IMR-90 (cell line): ENCODE measurements at regions not wholly inside any gene's neighbourhood (a gene's known extent, or its start where the extent isn't known, plus 50 kb on each side); places are given as distances from the start of the nearest gene placed in this dataset.

Source experiments
- ATAC-seq: fragments of 200-7000 bp; cut with Tn5 transposase; 2 replicates; pipeline ENCODE4 v1.9.1; 2020; ENCODE audit warnings: low read depth, mild to moderate bottlenecking, moderate library complexity
- BruUV-seq: library from RNA; stranded (reverse); fragments of 400-500 nt; replicated peaks from 2 replicates; lab custom pipeline; 2021; lab: Mats Ljungman, UMichigan
- CTCF ChIA-PET: fragments of 300-600 bp; formaldehyde crosslinking; extraction: SDS; loops from one replicate; lab custom pipeline; 2021; ENCODE audit warnings: antibody characterized with exemption; lab: Yijun Ruan, JAX
- POLR2A ChIA-PET: fragments of 300-600 bp; sonication (Branson Sonifier 250); formaldehyde crosslinking; loops from one replicate; lab custom pipeline; 2022; ENCODE audit warnings: antibody characterized with exemption; ENCODE audit not compliant: unreplicated experiment; lab: Charles Lee
- DNase-seq: peaks from one replicate; pipeline ENCODE4 v3.0.0; 2013
- H2AFZ ChIP-seq: replicated peaks from 2 replicates; pipeline ENCODE3; 2013; ENCODE audit warnings: low read length, mild to moderate bottlenecking; ENCODE audit not compliant: poor library complexity
- H2AK5ac ChIP-seq: 2 replicates; pipeline ENCODE4 v1.6.1; 2013; ENCODE audit warnings: low read depth, low read length, inconsistent platforms
- H2AK9ac ChIP-seq: replicated peaks from 2 replicates; pipeline ENCODE3; 2013; ENCODE audit warnings: mild to moderate bottlenecking, low read depth, low read length, moderate library complexity; ENCODE audit not compliant: poor library complexity
- H2BK120ac ChIP-seq: 2 replicates; pipeline ENCODE4 v1.6.1; 2013; ENCODE audit warnings: low read depth, low read length, inconsistent platforms
- H2BK15ac ChIP-seq: 3 replicates; pipeline ENCODE4 v1.6.1; 2013; ENCODE audit warnings: low read depth, low read length, inconsistent platforms
- H2BK20ac ChIP-seq: 2 replicates; pipeline ENCODE4 v1.6.1; 2013; ENCODE audit warnings: low read depth, mild to moderate bottlenecking, inconsistent platforms, low read length, moderate library complexity
- H2BK5ac ChIP-seq: 2 replicates; pipeline ENCODE4 v1.6.1; 2013; ENCODE audit warnings: mild to moderate bottlenecking, low read depth, low read length, inconsistent platforms; ENCODE audit not compliant: poor library complexity, severe bottlenecking
- H3K14ac ChIP-seq: replicated peaks from 2 replicates; pipeline ENCODE4 v1.6.1; 2013; ENCODE audit warnings: low read depth, low read length, inconsistent platforms
- H3K18ac ChIP-seq: 2 replicates; pipeline ENCODE4 v1.6.1; 2013; ENCODE audit warnings: low read depth, low read length, control low read depth
- H3K23ac ChIP-seq: 2 replicates; pipeline ENCODE4 v1.6.1; 2013; ENCODE audit warnings: low read depth, low read length, inconsistent platforms
- H3K27ac ChIP-seq: 2 replicates; pipeline ENCODE4 v1.5.1; 2013; ENCODE audit warnings: mild to moderate bottlenecking, control low read depth, low read length; ENCODE audit not compliant: insufficient read depth
- H3K27me3 ChIP-seq: 2 replicates; pipeline ENCODE4 v1.6.1; 2013; ENCODE audit warnings: low read length; ENCODE audit not compliant: control insufficient read depth, insufficient read depth
- H3K36me3 ChIP-seq: 2 replicates; pipeline ENCODE4 v1.6.1; 2013; ENCODE audit warnings: low read length, mixed read lengths; ENCODE audit not compliant: control insufficient read depth, insufficient read depth
- H3K4ac ChIP-seq: 2 replicates; pipeline ENCODE4 v1.6.1; 2013; ENCODE audit warnings: low read depth, low read length, inconsistent platforms
- H3K4me1 ChIP-seq: 2 replicates; pipeline ENCODE4 v1.6.1; 2013; ENCODE audit warnings: low read length, mixed read lengths; ENCODE audit not compliant: control insufficient read depth, insufficient read depth
- H3K4me2 ChIP-seq: 2 replicates; pipeline ENCODE4 v1.6.1; 2013; ENCODE audit warnings: low read depth, mild to moderate bottlenecking, control low read depth, low read length, moderate library complexity
- H3K4me3 ChIP-seq: 2 replicates; pipeline ENCODE4 v1.5.1; 2013; ENCODE audit warnings: low read depth, mild to moderate bottlenecking, control low read depth, low read length, moderate library complexity; ENCODE audit not compliant: insufficient read depth
- H3K56ac ChIP-seq: 2 replicates; pipeline ENCODE4 v1.6.1; 2013; ENCODE audit warnings: low read length, inconsistent platforms; ENCODE audit not compliant: insufficient read depth; ENCODE audit errors: extremely low read depth
- H3K79me1 ChIP-seq, 2 experiments: 2 replicates each; pipeline ENCODE4 v1.6.1; 2013; ENCODE audit warnings: low read length in 2 of 2, inconsistent platforms in 1 of 2, low read depth in 1 of 2
- H3K9ac ChIP-seq: 2 replicates; pipeline ENCODE4 v1.6.1; 2013; ENCODE audit warnings: low read depth, low read length, control low read depth
- H3K9me1 ChIP-seq: 2 replicates; pipeline ENCODE4 v1.6.1; 2013; ENCODE audit warnings: low read length, inconsistent platforms; ENCODE audit not compliant: insufficient read depth
- H3K9me3 ChIP-seq: 2 replicates; pipeline ENCODE4 v1.6.1; 2013; ENCODE audit warnings: low read length; ENCODE audit not compliant: control insufficient read depth, insufficient read depth
- H4K20me1 ChIP-seq: 2 replicates; pipeline ENCODE4 v1.6.1; 2013; ENCODE audit warnings: low read length, inconsistent platforms; ENCODE audit not compliant: insufficient read depth
- H4K5ac ChIP-seq: 2 replicates; pipeline ENCODE4 v1.6.1; 2013; ENCODE audit warnings: mild to moderate bottlenecking, low read depth, low read length, control low read depth
- H4K8ac ChIP-seq, 2 experiments: 2 replicates each; pipeline ENCODE4 v1.6.1; 2013; ENCODE audit warnings: low read depth in 2 of 2, low read length in 2 of 2, control low read depth in 1 of 2, inconsistent platforms in 1 of 2
- H4K91ac ChIP-seq: 2 replicates; pipeline ENCODE4 v1.6.1; 2013; ENCODE audit warnings: low read depth, low read length, inconsistent platforms; ENCODE audit not compliant: insufficient read depth
- CTCF ChIP-seq: conservative IDR thresholded peaks from 2 replicates; pipeline ENCODE4 v1.5.1; 2012; ENCODE audit warnings: mild to moderate bottlenecking, low read depth, low read length, improper control_type of control experiment
- WGBS, 2 experiments: methylation state at CpG; one replicate each; pipeline versions ENCODE4 v1.1.5 to v1.1.7; 2013; ENCODE audit warnings: missing lambda C conversion rate in 2 of 2; ENCODE audit not compliant: insufficient read length in 1 of 2; ENCODE audit errors: extremely low coverage in 2 of 2; 5-methylcytosine and 5-hydroxymethylcytosine counted together
- dilution Hi-C: fragments of 300-500 bp; cut with HindIII; formaldehyde crosslinking; loops from one replicate; pipeline ENCODE4 v1.14.3; 2018; ENCODE audit warnings: low sequenced_read_pairs; ENCODE audit not compliant: unreplicated experiment
- in situ Hi-C: fragments of 300-500 bp; cut with MboI; formaldehyde crosslinking; loops from 3 replicates; pipeline ENCODE4 v1.14.3; 2019; ENCODE audit warnings: low sequenced_read_pairs, inconsistent platforms, mixed read lengths
- intact Hi-C: fragments of 100-400 bp; cut with micrococcal nuclease; formaldehyde crosslinking; loops from 2 replicates; pipeline ENCODE4 v1.10.0; 2022

DNA sequence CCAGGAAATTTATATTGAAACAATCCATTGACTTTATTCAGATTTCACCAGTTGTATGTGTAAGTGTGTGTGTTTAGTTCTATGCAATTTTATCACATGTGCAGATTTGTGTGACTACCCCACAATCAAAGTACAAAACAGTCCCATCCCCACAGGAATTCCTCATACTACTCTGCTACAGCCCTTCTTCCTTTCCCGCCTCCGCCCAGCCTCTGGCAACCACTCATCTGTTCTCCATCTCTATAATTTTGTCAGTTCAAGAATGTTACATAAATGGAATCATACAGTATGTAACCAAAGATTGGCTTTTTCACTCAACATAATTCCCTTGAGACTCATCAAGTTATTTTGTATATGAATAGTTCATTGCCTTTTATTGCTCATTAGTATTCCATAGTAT is 289.1 kb downstream of the GADD45G start:
- dilution Hi-C loops = no loop called here
- in situ Hi-C loops = no loop called here

More for the DNA sequence above, 289.1 kb downstream of the GADD45G start:
- no peaks in the 10 kb centered on the region for H3K9me1 ChIP-seq
- no peak for ATAC-seq
- H4K5ac ChIP-seq = no peak overlapping the region
- no peak overlapping the region for H2AK5ac ChIP-seq
- H2AK9ac ChIP-seq = no peak overlapping the region
- H3K9me3 ChIP-seq = no peaks in the 10 kb centered on the region
- POLR2A ChIA-PET = no interaction called here
- TF ChIP-seq CTCF = no peak
- no TSS peak for BruUV-seq
- no CpG with 5 or more reads among the region's 2 CpGs for WGBS, 2 experiments
- H3K79me1 ChIP-seq = no peaks in the 10 kb centered on the region
- no peak overlapping the region for H4K91ac ChIP-seq
- no peak for DNase-seq
- no peak overlapping the region for H2BK120ac ChIP-seq
- no peak overlapping the region for H2AFZ ChIP-seq
- no peak overlapping the region for H3K4ac ChIP-seq
- H4K8ac ChIP-seq = no peak overlapping the region
- no peak overlapping the region for H3K14ac ChIP-seq
- H3K56ac ChIP-seq = no peak overlapping the region
- H2BK15ac ChIP-seq = no peak overlapping the region
- no peak overlapping the region for H2BK5ac ChIP-seq
- no peak overlapping the region for H2BK20ac ChIP-seq
- H3K9ac ChIP-seq = no peak overlapping the region
- no peaks in the 10 kb centered on the region for H3K36me3 ChIP-seq
- intact Hi-C loops = no loop called here
- H4K20me1 ChIP-seq = no peaks in the 10 kb centered on the region
- H3K18ac ChIP-seq = no peak overlapping the region
- no peak overlapping the region for H3K4me3 ChIP-seq
- H3K23ac ChIP-seq = no peak overlapping the region
- no peaks in the 10 kb centered on the region for H3K4me1 ChIP-seq
- no peak overlapping the region for H3K4me2 ChIP-seq
- CTCF ChIA-PET = no interaction called here
- no peaks in the 10 kb centered on the region; the same call in 1 of the 2 replicates for H3K27me3 ChIP-seq
- no peak overlapping the region for H3K27ac ChIP-seq
